AG04450 (cell line): ENCODE measurements at regions not wholly inside any gene's neighbourhood (a gene's known extent, or its start where the extent isn't known, plus 50 kb on each side); places are given as distances from the start of the nearest gene placed in this dataset.

Experiments
- CTCF ChIA-PET: fragments of 300-600, 350-600 bp; formaldehyde crosslinking; extraction: SDS; loops from one replicate; lab custom pipeline; 2022; ENCODE audit warnings: antibody characterized with exemption, inconsistent platforms; lab: Charles Lee
- POLR2A ChIA-PET: fragments of 350-600 bp; formaldehyde crosslinking; extraction: SDS; loops from one replicate; lab custom pipeline; 2021; ENCODE audit warnings: antibody characterized with exemption, inconsistent platforms; lab: Yijun Ruan, JAX
- DNase-seq: peaks from one replicate; pipeline ENCODE4 v3.0.0-alpha.2; 2011; ENCODE audit warnings: low read depth, low spot score
- H3K27ac ChIP-seq: one replicate; pipeline ENCODE4 v1.5.1; 2012; ENCODE audit warnings: low read depth, low read length, control low read depth
- H3K27me3 ChIP-seq: one replicate; pipeline ENCODE4 v1.6.0; 2012; ENCODE audit warnings: low read length; ENCODE audit not compliant: control insufficient read depth, insufficient read depth
- H3K4me3 ChIP-seq: 2 replicates; pipeline ENCODE4 v1.5.1; 2011; ENCODE audit warnings: mild to moderate bottlenecking, low read depth, low read length, control low read depth
- H3K9me3 ChIP-seq: 2 replicates; pipeline ENCODE4 v1.5.1; 2012; ENCODE audit warnings: low read length; ENCODE audit not compliant: control insufficient read depth, insufficient read depth
- CTCF ChIP-seq: IDR thresholded peaks from 2 replicates; pipeline ENCODE4 v1.5.1; 2011; ENCODE audit warnings: low read depth, low read length, control low read depth, inconsistent platforms

GRCh38 chr5:114056185-114056538 is 305.7 kb upstream of the KCNN2 start:
- ChIA-PET POLR2A (no interaction called here), CTCF (interaction anchor here (1.4 kb wide), 1 partner anchor 394 kb away, joined by 4 read pairs; no protein-coding TSS in a partner anchor)
- no peak for DNase-seq
- Histone ChIP-seq H3K4me3 (peak overlapping the region; percentile 57; the same call in 1 of the 2 replicates), H3K27me3 (peaks cover 32% of the 10 kb centered on the region), H3K27ac (no peak overlapping the region), H3K9me3 (no peaks in the 10 kb centered on the region; the same call in 1 of the 2 replicates)
- no peak for TF ChIP-seq CTCF

GRCh38 chr5:114060866-114061265 is 301.0 kb upstream of the KCNN2 start:
- H3K4me3 ChIP-seq, result no peak overlapping the region
- no peak for DNase-seq
- peaks cover 20% of the 10 kb centered on the region for H3K27me3 ChIP-seq
- H3K9me3 ChIP-seq, result no peaks in the 10 kb centered on the region; the same call in 1 of the 2 replicates
- ChIA-PET POLR2A (no interaction called here), CTCF (no interaction called here)
- no peak for TF ChIP-seq CTCF
- H3K27ac ChIP-seq, result no peak overlapping the region

GRCh38 chr5:114062932-114063867 is 298.7 kb upstream of the KCNN2 start:
- peaks cover 5% of the 10 kb centered on the region for H3K27me3 ChIP-seq
- peak; percentile 34 for TF ChIP-seq CTCF
- ChIA-PET POLR2A (no interaction called here), CTCF (interaction anchor here (0.7 to 1.7 kb wide), 3 partner anchors 243 to 386 kb away, joined by 3 to 6 read pairs (median 3); no protein-coding TSS in a partner anchor)
- no peak for DNase-seq
- no peak overlapping the region for H3K27ac ChIP-seq
- no peak overlapping the region for H3K4me3 ChIP-seq
- H3K9me3 ChIP-seq, result no peaks in the 10 kb centered on the region

- POLR2A ChIA-PET, result no interaction called here
- DNase-seq, result no peak
- Histone ChIP-seq H3K4me3 (no peak overlapping the region), H3K27me3 (no peaks in the 10 kb centered on the region), H3K9me3 (no peaks in the 10 kb centered on the region), H3K27ac (no peak overlapping the region)
- no peak for TF ChIP-seq CTCF
- CTCF ChIA-PET, result interaction anchor here (0.6 to 1.0 kb wide), 3 partner anchors 160 to 383 kb away, joined by 3 to 12 read pairs (median 4); no protein-coding TSS in a partner anchor
Observed at GRCh38 chr5:114065912-114066311, 296.0 kb upstream of the KCNN2 start.
